Right lobe of liver (tissue), 6 donors: ENCODE measurements at regions not wholly inside any gene's neighbourhood (a gene's known extent, or its start where the extent isn't known, plus 50 kb on each side); places are given as distances from the start of the nearest gene placed in this dataset.
A peak's percentile ranks its signal among the peaks of the same experiment; 100 is the strongest.

Experiments used
- ATAC-seq, 4 donors: fragments of 200-7000 bp; cut with Tn5 transposase; one replicate each; pipeline ENCODE4 v1.9.1; 2020; ENCODE audit warnings: mild to moderate bottlenecking in 4 of 4, moderate library complexity in 4 of 4
- DNase-seq, 3 donors: peaks; one replicate each; pipeline ENCODE4 v3.0.0-alpha.2; 2020
- H3K27ac ChIP-seq, 3 donors: fragments of 200-600 bp; one replicate each; pipeline ENCODE4 v1.8.0; 2022
- H3K27me3 ChIP-seq, 2 donors: fragments of 200-600 bp; one replicate each; pipeline ENCODE4 v1.8.0; 2022
- H3K36me3 ChIP-seq, 4 donors: fragments of 200-600 bp; sonication (generic) in 1 of 4; one replicate each; pipeline versions ENCODE4 v1.5.1 to v1.8.0; 2017 to 2022; ENCODE audit warnings: control low read depth in 1 of 4
- H3K4me1 ChIP-seq, 4 donors: fragments of 200-600 bp; sonication (generic) in 1 of 4; one replicate each; pipeline versions ENCODE4 v1.5.1 to v1.8.0; 2017 to 2022; ENCODE audit warnings: control low read depth in 1 of 4
- H3K4me3 ChIP-seq, 3 donors: fragments of 200-600 bp; one replicate each; pipeline ENCODE4 v1.8.0; 2022
- H3K9me3 ChIP-seq, 4 donors: fragments of 200-600 bp; sonication (generic) in 1 of 4; one replicate each; pipeline versions ENCODE4 v1.5.1 to v1.8.0; 2017 to 2022; ENCODE audit warnings: control low read depth in 1 of 4
- CTCF ChIP-seq, 4 donors: fragments of 200-600 bp in 3 of 4; fragments of 450-650 bp in 1 of 4; IDR thresholded peaks; one replicate each; pipeline versions ENCODE4 v1.5.1 to v1.8.0; 2016 to 2022; ENCODE audit warnings: antibody characterized with exemption in 4 of 4, mild to moderate bottlenecking in 2 of 4
- POLR2A ChIP-seq: fragments of 450-650 bp; IDR thresholded peaks from one replicate; pipeline ENCODE4 v1.6.1; 2017; ENCODE audit warnings: antibody characterized with exemption, mild to moderate bottlenecking
- WGBS: methylation state at CpG from one replicate; pipeline ENCODE4 v1.1.6; 2018; ENCODE audit warnings: low coverage, low lambda C conversion rate; ENCODE audit not compliant: insufficient coverage; ENCODE audit errors: missing lambda C conversion rate; 5-methylcytosine and 5-hydroxymethylcytosine counted together
- intact Hi-C, 2 donors: fragments of 100-400 bp; cut with DNase I; formaldehyde crosslinking; loops; one replicate each; pipeline versions ENCODE4 v1.11.2 to v1.14.1; 2022
- donor health status: DM: no; HTN: yes; CAD: no.
- donor health status: DM: no; HTN: no; CAD: no.
- donor health status: DM: no; HTN: no; CAD: no.
- donor health status: DM: no; HTN: yes; CAD: no.
- donor health status: DM: no; HTN: yes; CAD: no.

GRCh38 chr1:47548637-47549036, 110.8 kb downstream of the FOXD2 start:
- no peak overlapping the region for H3K27ac ChIP-seq
- H3K4me3 ChIP-seq = no peak overlapping the region
- no peaks in the 10 kb centered on the region for H3K4me1 ChIP-seq
- DNase-seq (no peak), ATAC-seq (no peak)
- no peaks in the 10 kb centered on the region for H3K36me3 ChIP-seq
- no peaks in the 10 kb centered on the region for H3K27me3 ChIP-seq
- TF ChIP-seq POLR2A = no peak
- no peak for TF ChIP-seq CTCF (IDR thresholded peaks at IDR 0.05)
- WGBS = 62% methylated on average over 1 of the region's 2 CpGs
- intact Hi-C loops = no loop called here
- H3K9me3 ChIP-seq = no peaks in the 10 kb centered on the region

GRCh38 chr1:47549532-47549931, 111.7 kb downstream of the FOXD2 start:
- TF ChIP-seq CTCF (IDR thresholded peaks at IDR 0.05) = peak; percentile 14 to 40 (median 26)
- TF ChIP-seq POLR2A = no peak
- 100% methylated on average over 1 of the region's 2 CpGs for WGBS
- Histone ChIP-seq H3K27me3 (no peaks in the 10 kb centered on the region), H3K4me3 (no peak overlapping the region), H3K36me3 (no peaks in the 10 kb centered on the region), H3K27ac (no peak overlapping the region), H3K9me3 (no peaks in the 10 kb centered on the region), H3K4me1 (no peaks in the 10 kb centered on the region)
- DNase-seq (no peak), ATAC-seq (peak; percentile 33 to 61 (median 47))
- intact Hi-C loops = no loop called here

GRCh38 chr1:47550929-47551328, 113.1 kb downstream of the FOXD2 start:
- intact Hi-C loops = no loop called here
- H3K9me3 ChIP-seq = no peaks in the 10 kb centered on the region
- H3K27ac ChIP-seq = no peak overlapping the region
- TF ChIP-seq POLR2A (no peak), CTCF (IDR thresholded peaks at IDR 0.05) (no peak)
- no peaks in the 10 kb centered on the region for H3K4me1 ChIP-seq
- 82% methylated on average over 5 of the region's 5 CpGs for WGBS
- DNase-seq = no peak
- ATAC-seq = no peak
- H3K4me3 ChIP-seq = no peak overlapping the region
- H3K27me3 ChIP-seq = no peaks in the 10 kb centered on the region
- H3K36me3 ChIP-seq = no peaks in the 10 kb centered on the region

- TF ChIP-seq POLR2A (no peak), CTCF (IDR thresholded peaks at IDR 0.05) (no peak)
- intact Hi-C loops = no loop called here
- ATAC-seq = no peak
- no peak overlapping the region for H3K27ac ChIP-seq
- no peaks in the 10 kb centered on the region for H3K27me3 ChIP-seq
- DNase-seq = no peak
- H3K9me3 ChIP-seq = no peaks in the 10 kb centered on the region
- no peaks in the 10 kb centered on the region for H3K4me1 ChIP-seq
- 76% methylated on average over 3 of the region's 4 CpGs for WGBS
- H3K4me3 ChIP-seq = no peak overlapping the region
- no peaks in the 10 kb centered on the region for H3K36me3 ChIP-seq
Measured at GRCh38 chr1:47551971-47552528, 114.2 kb downstream of the FOXD2 start.

- Histone ChIP-seq H3K36me3 (no peaks in the 10 kb centered on the region), H3K4me3 (no peak overlapping the region), H3K27ac (no peak overlapping the region), H3K4me1 (peaks cover 0 to under 1% (median 0%) of the 10 kb centered on the region in 4 donors), H3K27me3 (no peaks in the 10 kb centered on the region), H3K9me3 (no peaks in the 10 kb centered on the region)
- ATAC-seq (no peak), DNase-seq (no peak)
- intact Hi-C loops = no loop called here
- no CpG with 5 or more reads among the region's 5 CpGs for WGBS
- TF ChIP-seq POLR2A (no peak), CTCF (IDR thresholded peaks at IDR 0.05) (no peak)
Measured at GRCh38 chr1:47554082-47554481, 116.2 kb downstream of the FOXD2 start.
